ENCODE measurements at regions not wholly inside any gene's neighbourhood (a gene's known extent, or its start where the extent isn't known, plus 50 kb on each side); places are given as distances from the start of the nearest gene placed in this dataset.

- TF ChIP-seq POLR2A (IDR thresholded peaks at IDR 0.05) (no peak), POLR2AphosphoS5 (IDR thresholded peaks at IDR 0.05) (no peak), CTCF (IDR thresholded peaks at IDR 0.05 in 8 of 11, conservative IDR thresholded peaks at IDR 0.05 in 3 of 11) (no peak)
- 78 to 90% (median 89%) methylated on average over 3 of the region's 3 CpGs for WGBS, 5 donors
- no peaks in the 10 kb centered on the region for H3K27me3 ChIP-seq (replicated peaks in 1 of 7)
- intact Hi-C loops (cut with DNase I; ENCODE audit: low total_unique reads), result no loop called here
- H3K4me3 ChIP-seq, result no peak overlapping the region
- H3K9me3 ChIP-seq, result no peaks in the 10 kb centered on the region
- no peaks in the 10 kb centered on the region for H3K4me1 ChIP-seq
- no peak overlapping the region for H3K27ac ChIP-seq
- no peaks in the 10 kb centered on the region for H3K36me3 ChIP-seq
- DNase-seq, result no peak
Observed at GRCh38 chr1:88560621-88561020, 123.5 kb upstream of the PKN2 start.

- H3K27me3 ChIP-seq (replicated peaks in 1 of 7), result no peaks in the 10 kb centered on the region
- 68 to 79% (median 75%) methylated on average over 3 of the region's 3 CpGs for WGBS, 5 donors
Observed at GRCh38 chr1:88562991-88563390, 121.1 kb upstream of the PKN2 start.

GRCh38 chr1:88566615-88567387 lies 117.3 kb upstream of the PKN2 start:
- no peak for DNase-seq
- Histone ChIP-seq H3K27ac (no peak overlapping the region), H3K27me3 (replicated peaks in 1 of 7) (no peaks in the 10 kb centered on the region), H3K36me3 (no peaks in the 10 kb centered on the region), H3K9me3 (no peaks in the 10 kb centered on the region), H3K4me3 (no peak overlapping the region), H3K4me1 (no peaks in the 10 kb centered on the region)
- no peak for TF ChIP-seq CTCF (IDR thresholded peaks at IDR 0.05 in 8 of 11, conservative IDR thresholded peaks at IDR 0.05 in 3 of 11)
- no peak for TF ChIP-seq POLR2AphosphoS5 (IDR thresholded peaks at IDR 0.05)
- no peak for TF ChIP-seq POLR2A (IDR thresholded peaks at IDR 0.05)
- WGBS, 5 donors, result 76 to 86% (median 83%) methylated on average over 9 of the region's 9 CpGs
- intact Hi-C loops (cut with DNase I; ENCODE audit: low total_unique reads), result no loop called here

More at GRCh38 chr1:88562991-88563390, 121.1 kb upstream of the PKN2 start:
- Histone ChIP-seq H3K4me1 (no peaks in the 10 kb centered on the region), H3K36me3 (no peaks in the 10 kb centered on the region), H3K9me3 (no peaks in the 10 kb centered on the region), H3K4me3 (no peak overlapping the region), H3K27ac (no peak overlapping the region)
- DNase-seq, result no peak
- intact Hi-C loops (cut with DNase I; ENCODE audit: low total_unique reads), result no loop called here
- no peak for TF ChIP-seq POLR2A (IDR thresholded peaks at IDR 0.05)
- no peak for TF ChIP-seq POLR2AphosphoS5 (IDR thresholded peaks at IDR 0.05)
- no peak for TF ChIP-seq CTCF (IDR thresholded peaks at IDR 0.05 in 8 of 11, conservative IDR thresholded peaks at IDR 0.05 in 3 of 11)

GRCh38 chr1:88571506-88571905 lies 112.6 kb upstream of the PKN2 start:
- no peaks in the 10 kb centered on the region for H3K36me3 ChIP-seq
- TF ChIP-seq POLR2A (IDR thresholded peaks at IDR 0.05), result no peak
- WGBS, 5 donors, result 57 to 88% (median 67%) methylated on average over 1 of the region's 1 CpG
- H3K27ac ChIP-seq, result no peak overlapping the region
- intact Hi-C loops (cut with DNase I; ENCODE audit: low total_unique reads), result no loop called here
- DNase-seq, result no peak
- no peaks in the 10 kb centered on the region for H3K27me3 ChIP-seq (replicated peaks in 1 of 7)
- H3K4me3 ChIP-seq, result no peak overlapping the region
- H3K4me1 ChIP-seq, result no peaks in the 10 kb centered on the region
- H3K9me3 ChIP-seq, result no peaks in the 10 kb centered on the region
